ENCODE measurements at regions not wholly inside any gene's neighbourhood (a gene's known extent, or its start where the extent isn't known, plus 50 kb on each side); places are given as distances from the start of the nearest gene placed in this dataset.
"Not testable (repeated sequence)": the region's sequence is repeated elsewhere in the genome, so short reads cannot be mapped to it uniquely, and the experiment has no call there.

DNA sequence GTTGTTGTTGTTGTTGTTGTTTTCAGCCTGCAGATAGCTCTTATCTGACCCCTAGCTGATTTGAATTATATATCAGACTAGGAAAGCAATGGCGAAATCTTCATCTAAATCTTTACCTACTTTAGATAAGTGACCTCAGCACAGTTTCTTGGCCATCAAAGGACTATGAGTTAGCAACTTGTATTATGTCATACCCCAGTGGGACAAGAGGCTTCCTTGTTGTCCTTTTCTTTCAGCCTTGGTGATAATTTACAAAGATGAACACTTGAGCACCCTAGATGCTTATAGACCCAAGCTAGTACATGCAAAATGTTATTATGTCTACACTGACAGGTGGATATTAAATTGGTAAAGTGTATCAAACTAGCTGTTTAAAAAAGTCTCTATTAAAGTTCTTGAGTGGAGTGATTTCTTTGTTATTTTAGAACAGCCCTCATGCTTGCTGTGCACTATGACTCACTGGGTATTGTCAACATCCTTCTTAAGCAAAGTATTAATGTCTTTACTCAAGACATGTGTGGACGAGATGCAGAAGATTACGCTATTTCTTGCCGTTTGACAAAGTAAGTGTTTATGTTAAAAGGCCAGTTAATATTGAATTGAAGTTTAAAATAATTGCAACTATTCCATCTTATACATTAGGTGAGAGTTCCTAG is 56.6 kb upstream of the ZNF519 start:
- DNase-seq = not testable (repeated sequence)
